HG03060 (cell line): ENCODE measurements at regions not wholly inside any gene's neighbourhood (a gene's known extent, or its start where the extent isn't known, plus 50 kb on each side); places are given as distances from the start of the nearest gene placed in this dataset.

Experiments used
- ATAC-seq: cut with Tn5 transposase; IDR thresholded peaks from one replicate; pipeline ENCODE4 v1.9.1; 2021; ENCODE audit warnings: low read depth, moderate number of reproducible peaks; ENCODE audit not compliant: unreplicated experiment

GRCh38 chr1:60413091-60413490 is 339.5 kb upstream of the C1orf87 start:
- ATAC-seq: no peak

- no peak for ATAC-seq
These were observed 338.0 kb upstream of the C1orf87 start for GRCh38 chr1:60411591-60411990.

GRCh38 chr1:60402816-60403215 is 329.2 kb upstream of the C1orf87 start:
- no peak for ATAC-seq

- ATAC-seq: no peak
These were observed 328.6 kb upstream of the C1orf87 start for GRCh38 chr1:60402216-60402615.

- peak; percentile 35 for ATAC-seq
These were observed 320.9 kb upstream of the C1orf87 start for GRCh38 chr1:60394436-60394835.

- peak; percentile 72 for ATAC-seq
These were observed 317.2 kb upstream of the C1orf87 start for GRCh38 chr1:60390593-60391282.

GRCh38 chr1:60388092-60388987 is 314.8 kb upstream of the C1orf87 start:
- ATAC-seq: no peak

DNA sequence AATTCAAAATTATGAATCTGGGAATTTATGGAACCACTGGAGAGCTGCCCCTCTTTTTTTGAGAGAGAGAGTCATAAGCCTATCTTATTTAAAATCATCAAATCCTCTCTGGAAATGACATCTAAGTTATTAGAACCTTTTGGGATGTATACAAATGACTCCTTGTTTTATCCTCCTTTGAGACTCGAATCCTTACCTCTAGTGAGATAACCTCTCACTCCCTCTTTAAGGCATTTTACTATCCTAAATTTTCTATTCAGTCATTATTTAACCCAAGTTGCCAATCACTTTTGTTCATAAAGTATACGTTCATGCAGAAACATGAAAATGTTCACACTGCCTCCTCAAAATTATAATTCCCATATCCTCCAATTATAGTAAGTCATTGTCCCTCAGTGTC is 313.6 kb upstream of the C1orf87 start:
- no peak for ATAC-seq

DNA sequence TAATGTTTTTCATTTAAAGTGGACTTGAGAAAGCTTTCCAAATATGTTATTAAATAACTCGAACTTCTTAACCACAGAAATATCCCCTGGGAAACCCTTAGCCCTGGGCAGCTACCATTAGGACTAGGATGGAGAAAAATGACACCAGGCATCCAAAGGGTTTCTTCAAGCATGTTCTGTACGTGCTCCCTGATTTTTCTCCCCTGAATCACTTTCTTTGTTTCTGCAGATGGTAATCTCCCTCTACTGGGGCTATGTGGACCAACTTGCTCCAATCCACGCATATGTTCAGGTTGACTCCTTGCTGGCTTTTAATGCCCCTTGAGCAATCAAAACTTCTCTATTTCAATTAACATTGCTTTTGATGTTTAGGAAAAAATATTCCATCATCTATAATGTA is 312.7 kb upstream of the C1orf87 start:
- no peak for ATAC-seq

DNA sequence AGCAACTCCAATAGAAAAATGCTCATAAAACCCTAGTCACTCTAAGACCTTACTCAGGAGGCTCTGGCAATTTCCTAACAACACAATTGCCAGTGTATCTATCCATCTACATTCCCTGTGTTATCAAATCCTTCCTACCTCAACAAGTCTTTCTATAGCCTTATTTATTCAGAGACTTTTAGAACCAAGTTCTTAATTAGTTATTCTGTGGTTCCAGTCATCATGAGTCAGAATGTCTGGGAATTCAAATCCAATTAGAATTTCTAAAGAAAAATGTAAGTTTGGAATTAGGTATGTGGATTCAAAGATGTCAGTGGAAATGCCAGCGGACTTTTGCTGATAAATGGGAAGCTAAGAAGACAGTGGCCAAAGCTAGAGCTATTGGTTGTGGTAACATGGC is 302.6 kb upstream of the C1orf87 start:
- ATAC-seq: no peak

- no peak for ATAC-seq
These were observed 301.0 kb upstream of the C1orf87 start for GRCh38 chr1:60374537-60374936.

DNA sequence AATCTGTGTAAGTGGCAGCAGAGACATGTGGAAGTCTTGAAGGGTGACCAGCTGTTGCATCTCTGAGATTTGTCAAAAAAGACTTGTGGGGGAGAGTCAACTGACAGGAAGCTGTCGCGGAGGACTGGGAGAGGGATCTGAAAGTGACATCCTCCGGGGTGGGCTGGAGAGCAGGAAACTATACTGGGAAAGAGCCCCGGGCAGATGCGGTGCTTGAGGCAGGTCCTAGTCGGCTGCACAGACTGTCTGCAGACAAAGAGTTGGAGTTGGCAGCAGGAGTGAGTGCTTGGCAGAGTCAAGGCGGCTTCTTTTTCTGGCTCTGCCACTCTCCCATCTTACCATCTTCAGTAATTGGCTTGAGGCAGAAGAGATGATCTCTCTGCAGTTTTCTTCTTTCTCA is 294.0 kb upstream of the C1orf87 start:
- no peak for ATAC-seq

DNA sequence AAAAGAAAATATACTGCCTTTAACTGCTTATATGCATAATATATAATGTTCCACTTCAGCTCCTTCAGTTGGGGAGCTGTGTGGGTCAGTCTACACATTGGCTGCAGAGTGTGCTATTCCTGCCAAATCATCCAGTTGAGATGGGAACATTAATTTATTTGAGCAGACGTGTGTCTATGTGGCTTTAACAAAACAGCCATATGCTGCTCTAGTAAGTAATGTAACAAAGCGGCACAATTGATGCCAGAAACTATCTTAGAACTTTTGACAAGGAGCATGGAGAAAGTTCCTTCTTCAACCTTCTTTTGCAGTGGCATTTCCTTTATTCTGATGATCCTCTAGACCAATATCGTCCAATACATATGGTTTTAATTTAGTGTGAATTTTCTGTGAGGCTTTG is 285.9 kb upstream of the C1orf87 start:
- no peak for ATAC-seq

DNA sequence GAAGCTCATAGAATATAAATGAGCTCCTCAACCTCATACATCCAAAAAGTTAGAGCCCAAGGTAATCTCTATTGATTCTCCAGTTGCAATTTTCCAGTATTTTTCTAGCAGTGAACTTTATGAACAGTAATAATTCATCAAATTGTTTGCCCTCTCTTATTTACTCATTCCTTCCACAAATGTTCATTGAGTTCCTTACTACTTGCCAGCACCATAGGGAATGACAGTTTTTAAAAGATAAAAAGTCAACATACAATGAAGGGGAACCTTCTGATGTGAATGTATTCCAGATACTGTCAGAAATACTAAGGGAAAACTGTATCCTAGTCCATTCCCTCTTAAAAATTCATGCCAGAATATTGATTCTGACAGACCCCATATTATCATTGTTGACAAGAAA is 277.0 kb upstream of the C1orf87 start:
- no peak for ATAC-seq

- ATAC-seq: no peak
These were observed 275.3 kb upstream of the C1orf87 start for GRCh38 chr1:60348884-60349283.

GRCh38 chr1:60345621-60346020 is 272.1 kb upstream of the C1orf87 start:
- no peak for ATAC-seq

- ATAC-seq: no peak
These were observed 271.5 kb upstream of the C1orf87 start for GRCh38 chr1:60345049-60345448.

DNA sequence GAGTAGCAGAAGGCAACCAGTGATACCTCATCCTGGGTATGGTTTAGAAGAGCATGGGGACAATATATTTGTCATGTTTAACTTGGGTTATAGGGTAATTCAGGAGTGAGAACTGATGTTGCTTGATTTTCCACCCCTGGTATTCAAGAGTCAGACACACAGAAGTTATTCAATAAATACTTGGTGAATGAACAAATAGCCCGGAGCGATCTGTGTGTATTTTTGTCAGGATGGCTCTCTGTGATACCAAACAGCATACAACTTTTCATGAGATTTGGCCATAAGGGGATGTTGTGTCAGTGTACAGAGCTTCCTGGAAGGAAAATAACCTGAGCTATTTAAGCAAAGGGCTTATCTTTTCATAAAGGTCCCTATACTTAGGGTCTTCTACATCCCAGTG is 270.2 kb upstream of the C1orf87 start:
- no peak for ATAC-seq

GRCh38 chr1:60342569-60342968 is 269.0 kb upstream of the C1orf87 start:
- ATAC-seq: no peak

DNA sequence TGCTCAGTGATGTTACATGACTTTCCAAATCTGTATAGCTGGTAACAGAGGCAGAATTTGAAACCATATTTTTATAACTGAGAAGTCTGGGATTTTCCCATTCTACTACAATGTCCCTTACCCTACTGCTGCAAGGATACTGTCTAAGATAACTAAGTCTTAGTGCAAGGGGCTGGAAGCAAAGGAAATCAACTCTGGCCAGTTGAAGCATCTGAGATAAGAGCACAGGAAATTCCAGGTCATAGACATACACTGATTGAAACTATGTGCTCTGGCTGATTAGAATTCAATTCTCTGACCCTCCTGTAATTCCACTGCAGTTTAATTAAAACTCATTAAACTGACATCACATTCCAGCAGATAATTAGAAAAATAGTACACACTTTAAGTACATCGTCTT is 267.7 kb upstream of the C1orf87 start:
- ATAC-seq: no peak

DNA sequence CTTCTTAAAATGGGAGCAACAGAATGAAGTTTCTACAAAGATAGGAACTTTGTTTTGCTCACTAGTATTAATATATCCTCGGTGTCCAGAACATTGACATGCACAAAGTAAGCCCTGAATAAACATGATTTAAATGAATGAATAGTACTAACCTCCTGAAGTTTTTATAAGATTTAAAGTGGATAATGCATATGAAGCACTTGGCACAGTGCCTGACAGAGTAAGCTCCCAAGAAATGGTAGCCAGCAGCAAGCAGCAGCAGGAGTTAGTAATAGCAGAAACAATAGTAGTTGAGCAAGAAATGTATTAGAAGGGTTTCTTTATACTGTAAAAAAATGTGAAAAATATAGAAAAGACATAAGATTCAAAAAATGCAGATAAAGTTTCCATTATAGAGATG is 258.1 kb upstream of the C1orf87 start:
- ATAC-seq: no peak

GRCh38 chr1:60329651-60330050 is 256.1 kb upstream of the C1orf87 start:
- ATAC-seq: no peak
